ENCODE measurements at regions not wholly inside any gene's neighbourhood (a gene's known extent, or its start where the extent isn't known, plus 50 kb on each side); places are given as distances from the start of the nearest gene placed in this dataset.

GRCh38 chr6:51098246-51098645 lies 279.6 kb downstream of the TFAP2B start:
- TF ChIP-seq ZNF70 (CRISPR knock-in tag; IDR thresholded peaks at IDR 0.05) (no peak), PATZ1 (CRISPR knock-in tag; IDR thresholded peaks at IDR 0.05; ENCODE audit: borderline replicate concordance) (no peak), SNAI2 (CRISPR knock-in tag; IDR thresholded peaks at IDR 0.05) (no peak), ZFP3 (CRISPR knock-in tag; IDR thresholded peaks at IDR 0.05) (no peak), TCF4 (CRISPR knock-in tag; IDR thresholded peaks at IDR 0.05; ENCODE audit: borderline replicate concordance) (no peak), ZC3H10 (CRISPR knock-in tag; IDR thresholded peaks at IDR 0.05) (no peak), RARB (CRISPR knock-in tag; IDR thresholded peaks at IDR 0.05) (no peak), CSDC2 (CRISPR knock-in tag; IDR thresholded peaks at IDR 0.05) (no peak)
- TF ChIP-seq, protein P1, sequence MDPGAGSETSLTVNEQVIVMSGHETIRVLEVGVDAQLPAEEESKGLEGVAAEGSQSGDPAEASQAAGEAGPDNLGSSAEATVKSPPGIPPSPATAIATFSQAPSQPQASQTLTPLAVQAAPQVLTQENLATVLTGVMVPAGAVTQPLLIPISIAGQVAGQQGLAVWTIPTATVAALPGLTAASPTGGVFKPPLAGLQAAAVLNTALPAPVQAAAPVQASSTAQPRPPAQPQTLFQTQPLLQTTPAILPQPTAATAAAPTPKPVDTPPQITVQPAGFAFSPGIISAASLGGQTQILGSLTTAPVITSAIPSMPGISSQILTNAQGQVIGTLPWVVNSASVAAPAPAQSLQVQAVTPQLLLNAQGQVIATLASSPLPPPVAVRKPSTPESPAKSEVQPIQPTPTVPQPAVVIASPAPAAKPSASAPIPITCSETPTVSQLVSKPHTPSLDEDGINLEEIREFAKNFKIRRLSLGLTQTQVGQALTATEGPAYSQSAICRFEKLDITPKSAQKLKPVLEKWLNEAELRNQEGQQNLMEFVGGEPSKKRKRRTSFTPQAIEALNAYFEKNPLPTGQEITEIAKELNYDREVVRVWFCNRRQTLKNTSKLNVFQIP (CRISPR knock-in tag; IDR thresholded peaks at IDR 0.05; ENCODE audit: borderline replicate concordance, low read depth): no peak
- TF ChIP-seq, protein P2, sequence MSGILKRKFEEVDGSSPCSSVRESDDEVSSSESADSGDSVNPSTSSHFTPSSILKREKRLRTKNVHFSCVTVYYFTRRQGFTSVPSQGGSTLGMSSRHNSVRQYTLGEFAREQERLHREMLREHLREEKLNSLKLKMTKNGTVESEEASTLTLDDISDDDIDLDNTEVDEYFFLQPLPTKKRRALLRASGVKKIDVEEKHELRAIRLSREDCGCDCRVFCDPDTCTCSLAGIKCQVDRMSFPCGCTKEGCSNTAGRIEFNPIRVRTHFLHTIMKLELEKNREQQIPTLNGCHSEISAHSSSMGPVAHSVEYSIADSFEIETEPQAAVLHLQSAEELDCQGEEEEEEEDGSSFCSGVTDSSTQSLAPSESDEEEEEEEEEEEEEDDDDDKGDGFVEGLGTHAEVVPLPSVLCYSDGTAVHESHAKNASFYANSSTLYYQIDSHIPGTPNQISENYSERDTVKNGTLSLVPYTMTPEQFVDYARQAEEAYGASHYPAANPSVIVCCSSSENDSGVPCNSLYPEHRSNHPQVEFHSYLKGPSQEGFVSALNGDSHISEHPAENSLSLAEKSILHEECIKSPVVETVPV (CRISPR knock-in tag; IDR thresholded peaks at IDR 0.05): no peak

All from SK-N-SH treated with all-trans-retinoic acid at 6 μM for 48 hours (cell line).